Non-pigmented ciliary epithelial cell (primary cell): ENCODE measurements at regions not wholly inside any gene's neighbourhood (a gene's known extent, or its start where the extent isn't known, plus 50 kb on each side); places are given as distances from the start of the nearest gene placed in this dataset.
"Not testable (repeated sequence)": the region's sequence is repeated elsewhere in the genome, so short reads cannot be mapped to it uniquely, and the experiment has no call there.

Experiments used
- DNase-seq: peaks from one replicate; pipeline ENCODE4 v3.0.0-alpha.2; 2010; ENCODE audit warnings: low read depth

GRCh38 chr6:81128671-81129070, 623.8 kb downstream of the TENT5A start:
- no peak for DNase-seq

GRCh38 chr6:81126150-81126549, 626.3 kb downstream of the TENT5A start:
- DNase-seq = no peak

GRCh38 chr6:81120280-81120679, 632.2 kb downstream of the TENT5A start:
- DNase-seq = no peak

GRCh38 chr6:81105998-81106397, 646.5 kb downstream of the TENT5A start:
- DNase-seq = no peak

GRCh38 chr6:81098109-81098814, 654.2 kb downstream of the TENT5A start:
- DNase-seq = no peak

GRCh38 chr6:81096464-81096863, 656.0 kb downstream of the TENT5A start:
- DNase-seq = not testable (repeated sequence)

GRCh38 chr6:81093051-81093450, 659.4 kb downstream of the TENT5A start:
- no peak for DNase-seq

GRCh38 chr6:81088145-81088544, 664.3 kb downstream of the TENT5A start:
- DNase-seq = no peak

- DNase-seq = no peak
Observed at GRCh38 chr6:81086991-81087390, 665.5 kb downstream of the TENT5A start.

GRCh38 chr6:81085431-81085790, 667.1 kb downstream of the TENT5A start:
- DNase-seq = no peak

- DNase-seq = no peak
Observed at GRCh38 chr6:81084776-81085430, 667.6 kb downstream of the TENT5A start.

- DNase-seq = peak; percentile 3
Observed at GRCh38 chr6:81075974-81076373, 676.5 kb downstream of the TENT5A start.

GRCh38 chr6:81073318-81073717, 679.2 kb downstream of the TENT5A start:
- DNase-seq = no peak

- no peak for DNase-seq
Observed at GRCh38 chr6:81071121-81071520, 681.4 kb downstream of the TENT5A start.

GRCh38 chr6:81067057-81067456, 685.4 kb downstream of the TENT5A start:
- peak; percentile 4 for DNase-seq

GRCh38 chr6:81063891-81064290, 688.6 kb downstream of the TENT5A start:
- no peak for DNase-seq

GRCh38 chr6:81054036-81054435, 698.4 kb downstream of the TENT5A start:
- DNase-seq = no peak

GRCh38 chr6:81051952-81052351, 700.5 kb downstream of the TENT5A start:
- DNase-seq = no peak

- DNase-seq = no peak
Observed at GRCh38 chr6:81049425-81050042, 702.9 kb downstream of the TENT5A start.

- DNase-seq = no peak
Observed at GRCh38 chr6:81031416-81031815, 721.1 kb downstream of the TENT5A start.

- no peak for DNase-seq
Observed at GRCh38 chr6:81026041-81026553, 726.4 kb downstream of the TENT5A start.

- no peak for DNase-seq
Observed at GRCh38 chr6:81023709-81024108, 728.8 kb downstream of the TENT5A start.

GRCh38 chr6:81023007-81023582, 729.4 kb downstream of the TENT5A start:
- DNase-seq = no peak
